Smooth muscle cell (in vitro differentiated cells): ENCODE measurements at regions not wholly inside any gene's neighbourhood (a gene's known extent, or its start where the extent isn't known, plus 50 kb on each side); places are given as distances from the start of the nearest gene placed in this dataset.

Experiments
- DNase-seq: peaks from one replicate; lab custom pipeline; 2025; ENCODE audit not compliant: unreplicated experiment; lab: John Stamatoyannopoulos, UW
- H2AFZ ChIP-seq: fragments of 200-600 bp; sonication (generic); 2 replicates; pipeline ENCODE4 v1.6.0; 2016; ENCODE audit warnings: antibody characterized with exemption, low read depth, mild to moderate bottlenecking
- H3F3A ChIP-seq: fragments of 200-600 bp; sonication (generic); 2 replicates; pipeline ENCODE4 v1.6.0; 2017; ENCODE audit warnings: antibody characterized with exemption, low read depth
- H3K27ac ChIP-seq: fragments of 200-600 bp; sonication (generic); 2 replicates; pipeline ENCODE4 v1.5.1; 2016; ENCODE audit warnings: low read depth, mild to moderate bottlenecking
- H3K27me3 ChIP-seq: fragments of 200-600 bp; sonication (generic); 2 replicates; pipeline ENCODE4 v1.6.1; 2016; ENCODE audit warnings: low read depth, mild to moderate bottlenecking
- H3K36me3 ChIP-seq: fragments of 200-600 bp; sonication (generic); 2 replicates; pipeline ENCODE4 v1.5.1; 2016; ENCODE audit warnings: low read depth
- H3K4me1 ChIP-seq: fragments of 200-600 bp; sonication (generic); 2 replicates; pipeline ENCODE4 v1.5.1; 2016; ENCODE audit warnings: low read depth
- H3K4me2 ChIP-seq: fragments of 200-600 bp; sonication (generic); 2 replicates; pipeline ENCODE4 v1.6.0; 2016; ENCODE audit warnings: mild to moderate bottlenecking
- H3K4me3 ChIP-seq: fragments of 200-600 bp; sonication (generic); 2 replicates; pipeline ENCODE4 v1.5.1; 2016; ENCODE audit warnings: mild to moderate bottlenecking
- H3K79me2 ChIP-seq: fragments of 200-600 bp; sonication (generic); 2 replicates; pipeline ENCODE4 v1.6.0; 2016; ENCODE audit warnings: low read depth, mild to moderate bottlenecking
- H3K9ac ChIP-seq: fragments of 200-600 bp; sonication (generic); 2 replicates; pipeline ENCODE4 v1.6.0; 2016; ENCODE audit warnings: low read depth
- H3K9me3 ChIP-seq: fragments of 200-600 bp; sonication (generic); replicated peaks from 2 replicates; pipeline ENCODE4 v1.5.1; 2016; ENCODE audit warnings: low read depth
- H4K20me1 ChIP-seq: fragments of 200-600 bp; sonication (generic); 2 replicates; pipeline ENCODE4 v1.6.0; 2016; ENCODE audit warnings: low read depth
- WGBS: methylation state at CpG from one replicate; pipeline ENCODE4 v1.1.7; 2016; ENCODE audit warnings: low lambda C conversion rate; 5-methylcytosine and 5-hydroxymethylcytosine counted together
- TF ChIP-seq, protein P1 (sequence below): fragments of 200-600 bp; sonication (generic); IDR thresholded peaks from 2 replicates; pipeline ENCODE4 v1.5.1; 2017; ENCODE audit warnings: borderline replicate concordance, mild to moderate bottlenecking, antibody characterized with exemption; ENCODE audit not compliant: insufficient read depth, poor library complexity, severe bottlenecking

DNA sequence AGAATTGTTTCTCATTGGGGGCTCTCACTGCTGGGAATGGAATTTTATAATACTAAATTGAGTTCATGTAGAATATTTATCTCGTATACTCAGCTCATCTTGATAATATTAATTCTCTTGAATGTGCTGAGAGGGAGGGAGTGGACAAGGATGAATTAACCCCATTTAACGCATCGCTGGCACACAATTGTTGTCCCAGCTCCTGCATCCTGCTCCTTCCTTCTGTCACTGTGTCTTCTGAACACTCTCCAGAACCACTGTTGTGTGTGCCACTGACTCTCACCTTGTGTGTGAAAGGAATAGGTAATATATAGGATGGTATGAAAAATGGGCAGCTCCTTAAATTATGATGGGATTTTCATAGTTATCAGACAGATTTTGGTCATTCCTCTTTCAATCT is 267.3 kb downstream of the MTRR start:
- no peak for DNase-seq
- Histone ChIP-seq H4K20me1 (no peaks in the 10 kb centered on the region), H3K4me1 (no peaks in the 10 kb centered on the region), H3K27ac (no peak overlapping the region), H3K27me3 (no peaks in the 10 kb centered on the region), H3K79me2 (no peaks in the 10 kb centered on the region), H3K4me2 (no peak overlapping the region), H3K4me3 (no peak overlapping the region), H3F3A (no peaks in the 10 kb centered on the region), H3K9me3 (no peaks in the 10 kb centered on the region), H2AFZ (no peak overlapping the region), H3K36me3 (no peaks in the 10 kb centered on the region), H3K9ac (no peak overlapping the region)
- WGBS = 89% methylated on average over 3 of the region's 3 CpGs
- TF ChIP-seq, protein P1, sequence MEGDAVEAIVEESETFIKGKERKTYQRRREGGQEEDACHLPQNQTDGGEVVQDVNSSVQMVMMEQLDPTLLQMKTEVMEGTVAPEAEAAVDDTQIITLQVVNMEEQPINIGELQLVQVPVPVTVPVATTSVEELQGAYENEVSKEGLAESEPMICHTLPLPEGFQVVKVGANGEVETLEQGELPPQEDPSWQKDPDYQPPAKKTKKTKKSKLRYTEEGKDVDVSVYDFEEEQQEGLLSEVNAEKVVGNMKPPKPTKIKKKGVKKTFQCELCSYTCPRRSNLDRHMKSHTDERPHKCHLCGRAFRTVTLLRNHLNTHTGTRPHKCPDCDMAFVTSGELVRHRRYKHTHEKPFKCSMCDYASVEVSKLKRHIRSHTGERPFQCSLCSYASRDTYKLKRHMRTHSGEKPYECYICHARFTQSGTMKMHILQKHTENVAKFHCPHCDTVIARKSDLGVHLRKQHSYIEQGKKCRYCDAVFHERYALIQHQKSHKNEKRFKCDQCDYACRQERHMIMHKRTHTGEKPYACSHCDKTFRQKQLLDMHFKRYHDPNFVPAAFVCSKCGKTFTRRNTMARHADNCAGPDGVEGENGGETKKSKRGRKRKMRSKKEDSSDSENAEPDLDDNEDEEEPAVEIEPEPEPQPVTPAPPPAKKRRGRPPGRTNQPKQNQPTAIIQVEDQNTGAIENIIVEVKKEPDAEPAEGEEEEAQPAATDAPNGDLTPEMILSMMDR = no peak

- Histone ChIP-seq H3K9ac (no peak overlapping the region), H3K4me3 (no peak overlapping the region), H3F3A (no peaks in the 10 kb centered on the region), H3K36me3 (no peaks in the 10 kb centered on the region), H3K4me1 (no peaks in the 10 kb centered on the region), H3K4me2 (no peak overlapping the region), H3K27ac (no peak overlapping the region), H3K27me3 (no peaks in the 10 kb centered on the region), H4K20me1 (no peaks in the 10 kb centered on the region), H3K79me2 (no peaks in the 10 kb centered on the region), H3K9me3 (no peaks in the 10 kb centered on the region), H2AFZ (no peak overlapping the region)
- DNase-seq = no peak
- TF ChIP-seq, protein P1 = no peak
- WGBS = 91% methylated on average over 2 of the region's 2 CpGs
Measured at GRCh38 chr5:8137941-8138550, 269.1 kb downstream of the MTRR start.

DNA sequence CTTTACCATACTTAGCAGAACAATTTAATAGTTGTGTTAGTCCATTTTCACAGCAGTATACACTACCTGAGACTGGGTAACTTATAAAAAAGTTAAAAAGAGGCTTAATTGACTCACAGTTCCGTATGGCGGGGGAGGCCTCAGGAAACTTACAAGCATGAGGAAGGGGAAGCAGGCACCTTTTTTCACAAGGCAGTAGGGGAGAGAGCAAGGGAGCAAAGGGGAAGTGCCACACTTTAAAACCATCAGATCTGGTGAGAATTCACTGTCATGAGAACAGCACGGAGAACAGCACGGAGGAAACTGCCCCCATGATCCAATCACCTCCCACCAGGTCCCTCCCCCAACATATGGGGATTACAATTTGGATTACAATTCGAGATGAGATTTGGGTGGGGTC is 269.9 kb downstream of the MTRR start:
- no peaks in the 10 kb centered on the region for H3K36me3 ChIP-seq
- TF ChIP-seq, protein P1 = no peak
- WGBS = 83% methylated on average over 5 of the region's 5 CpGs

DNA sequence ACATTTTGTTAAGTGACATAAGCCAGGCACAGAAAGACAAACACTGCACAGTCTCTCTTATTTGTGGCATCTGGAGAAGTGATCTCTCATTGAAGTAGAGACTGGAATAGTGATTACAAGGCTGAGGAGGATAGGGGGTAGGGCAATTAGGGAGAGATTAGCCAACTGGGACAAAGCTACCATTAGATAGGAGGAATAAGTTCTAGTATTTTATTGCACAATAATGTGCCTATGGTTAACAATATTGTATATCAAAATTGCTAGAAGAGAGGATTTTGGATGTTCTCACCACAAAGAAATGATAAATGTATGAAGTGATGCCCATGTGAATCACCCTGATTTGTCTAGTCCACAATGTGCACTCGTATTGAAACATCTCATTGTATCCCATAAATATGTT is 281.8 kb downstream of the MTRR start:
- 86% methylated on average over 1 of the region's 1 CpG for WGBS
- Histone ChIP-seq H2AFZ (no peak overlapping the region), H3K27ac (no peak overlapping the region), H3K9ac (no peak overlapping the region), H3K79me2 (no peaks in the 10 kb centered on the region), H3F3A (no peaks in the 10 kb centered on the region), H3K4me2 (no peak overlapping the region), H3K9me3 (no peaks in the 10 kb centered on the region), H4K20me1 (no peaks in the 10 kb centered on the region), H3K4me3 (no peak overlapping the region), H3K27me3 (no peaks in the 10 kb centered on the region), H3K36me3 (no peaks in the 10 kb centered on the region), H3K4me1 (no peaks in the 10 kb centered on the region)
- no peak for DNase-seq
- TF ChIP-seq, protein P1 = no peak

More for the DNA sequence above, 269.9 kb downstream of the MTRR start:
- Histone ChIP-seq H3K4me2 (no peak overlapping the region), H3K9ac (no peak overlapping the region), H3F3A (no peaks in the 10 kb centered on the region), H3K27ac (no peak overlapping the region), H3K9me3 (no peaks in the 10 kb centered on the region), H3K4me1 (no peaks in the 10 kb centered on the region), H3K79me2 (no peaks in the 10 kb centered on the region), H2AFZ (no peak overlapping the region), H4K20me1 (no peaks in the 10 kb centered on the region), H3K4me3 (no peak overlapping the region), H3K27me3 (no peaks in the 10 kb centered on the region)
- DNase-seq = no peak
